GM13976 (cell line): ENCODE measurements at regions not wholly inside any gene's neighbourhood (a gene's known extent, or its start where the extent isn't known, plus 50 kb on each side); places are given as distances from the start of the nearest gene placed in this dataset.
"Not testable (repeated sequence)": the region's sequence is repeated elsewhere in the genome, so short reads cannot be mapped to it uniquely, and the experiment has no call there.

Experiments
- DNase-seq: peaks from one replicate; pipeline ENCODE4 v3.0.0; 2012; ENCODE audit warnings: low spot score
- in situ Hi-C: fragments of 300-500 bp; cut with MboI; formaldehyde crosslinking; loops from one replicate; pipeline ENCODE4 v1.12.0; 2022; ENCODE audit warnings: low sequenced_read_pairs, mixed read lengths, inconsistent platforms; ENCODE audit not compliant: unreplicated experiment
- TF ChIP-seq, protein P1 (sequence below): IDR thresholded peaks from 2 replicates; pipeline ENCODE4 v1.5.1; 2012; ENCODE audit warnings: borderline replicate concordance, mild to moderate bottlenecking; ENCODE audit not compliant: insufficient read depth; ENCODE audit errors: extremely low read depth, missing control alignments, control extremely low read depth

DNA sequence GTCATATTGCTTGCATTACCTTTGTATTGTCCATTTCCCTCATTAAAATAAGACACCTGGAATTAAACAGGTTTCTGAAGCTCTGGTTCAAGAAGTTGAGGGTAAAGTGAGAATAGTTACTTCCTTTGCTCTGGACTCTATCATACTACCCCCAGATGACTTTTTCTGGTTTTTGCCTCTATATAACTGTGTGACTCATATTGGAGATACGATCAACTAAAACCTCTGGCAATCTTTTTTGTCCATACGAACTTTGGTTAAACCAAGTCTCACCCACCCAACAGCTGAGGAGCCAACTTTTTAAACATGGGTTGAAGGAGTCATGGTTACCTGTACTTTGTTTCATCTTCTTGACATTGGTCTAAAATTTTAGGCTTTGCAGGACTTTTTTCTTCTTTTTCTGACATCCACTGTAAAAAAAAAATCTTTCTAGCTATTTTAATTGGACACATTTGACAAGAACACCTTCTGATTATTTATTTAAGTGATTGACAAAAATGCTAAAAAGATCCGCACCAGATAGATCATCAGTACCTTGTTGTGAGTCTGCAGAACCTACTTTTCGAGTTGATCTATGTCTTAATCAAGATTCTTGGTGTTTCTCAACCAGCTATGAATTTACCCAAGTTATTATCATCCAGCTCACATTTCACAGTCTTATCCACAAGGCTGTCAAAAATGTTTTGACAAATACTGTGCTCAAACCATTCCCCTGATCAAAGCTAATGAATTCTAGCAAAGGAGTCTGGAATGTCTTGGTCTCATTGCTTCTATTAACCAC lies 166.0 kb downstream of the IPO8 start:
- in situ Hi-C loops, result no loop called here
- TF ChIP-seq, protein P1, sequence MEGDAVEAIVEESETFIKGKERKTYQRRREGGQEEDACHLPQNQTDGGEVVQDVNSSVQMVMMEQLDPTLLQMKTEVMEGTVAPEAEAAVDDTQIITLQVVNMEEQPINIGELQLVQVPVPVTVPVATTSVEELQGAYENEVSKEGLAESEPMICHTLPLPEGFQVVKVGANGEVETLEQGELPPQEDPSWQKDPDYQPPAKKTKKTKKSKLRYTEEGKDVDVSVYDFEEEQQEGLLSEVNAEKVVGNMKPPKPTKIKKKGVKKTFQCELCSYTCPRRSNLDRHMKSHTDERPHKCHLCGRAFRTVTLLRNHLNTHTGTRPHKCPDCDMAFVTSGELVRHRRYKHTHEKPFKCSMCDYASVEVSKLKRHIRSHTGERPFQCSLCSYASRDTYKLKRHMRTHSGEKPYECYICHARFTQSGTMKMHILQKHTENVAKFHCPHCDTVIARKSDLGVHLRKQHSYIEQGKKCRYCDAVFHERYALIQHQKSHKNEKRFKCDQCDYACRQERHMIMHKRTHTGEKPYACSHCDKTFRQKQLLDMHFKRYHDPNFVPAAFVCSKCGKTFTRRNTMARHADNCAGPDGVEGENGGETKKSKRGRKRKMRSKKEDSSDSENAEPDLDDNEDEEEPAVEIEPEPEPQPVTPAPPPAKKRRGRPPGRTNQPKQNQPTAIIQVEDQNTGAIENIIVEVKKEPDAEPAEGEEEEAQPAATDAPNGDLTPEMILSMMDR, result no peak
- DNase-seq, result no peak

DNA sequence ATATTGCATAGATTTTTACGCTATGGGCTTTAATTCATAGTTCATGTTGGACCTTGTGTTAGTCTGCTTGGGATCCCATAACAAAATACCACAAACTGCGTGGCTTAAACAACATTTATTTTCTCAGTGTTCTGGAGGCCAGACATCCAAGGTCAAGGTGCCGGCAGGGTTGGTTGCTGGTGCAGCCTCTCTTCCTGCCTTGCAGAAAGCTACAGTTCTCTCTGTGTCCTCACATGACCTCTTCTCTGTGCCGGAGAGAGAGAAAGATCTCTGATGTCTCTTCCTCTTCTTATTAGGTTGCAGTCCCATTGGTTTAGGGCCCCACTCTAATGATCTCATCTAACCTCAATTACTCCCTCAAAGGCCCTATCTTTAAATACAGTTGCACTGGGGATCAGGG lies 170.5 kb downstream of the IPO8 start:
- in situ Hi-C loops, result no loop called here
- TF ChIP-seq, protein P1, result no peak
- no peak for DNase-seq

DNA sequence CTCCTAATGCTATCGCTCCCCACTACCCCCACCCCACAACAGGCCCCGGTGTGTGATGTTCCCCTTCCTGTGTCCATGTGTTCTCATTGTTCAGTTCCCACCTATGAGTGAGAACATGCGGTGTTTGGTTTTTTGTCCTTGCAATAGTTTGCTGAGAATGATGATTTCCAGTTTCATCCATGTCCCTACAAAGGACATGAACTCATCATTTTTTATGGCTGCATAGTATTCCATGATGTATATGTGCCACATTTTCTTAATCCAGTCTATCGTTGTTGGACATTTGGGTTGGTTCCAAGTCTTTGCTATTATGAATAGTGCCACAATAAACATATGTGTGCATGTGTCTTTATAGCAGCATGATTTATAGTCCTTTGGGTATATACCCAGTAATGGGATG lies 175.4 kb downstream of the IPO8 start:
- in situ Hi-C loops, DNase-seq: not testable (repeated sequence)

DNA sequence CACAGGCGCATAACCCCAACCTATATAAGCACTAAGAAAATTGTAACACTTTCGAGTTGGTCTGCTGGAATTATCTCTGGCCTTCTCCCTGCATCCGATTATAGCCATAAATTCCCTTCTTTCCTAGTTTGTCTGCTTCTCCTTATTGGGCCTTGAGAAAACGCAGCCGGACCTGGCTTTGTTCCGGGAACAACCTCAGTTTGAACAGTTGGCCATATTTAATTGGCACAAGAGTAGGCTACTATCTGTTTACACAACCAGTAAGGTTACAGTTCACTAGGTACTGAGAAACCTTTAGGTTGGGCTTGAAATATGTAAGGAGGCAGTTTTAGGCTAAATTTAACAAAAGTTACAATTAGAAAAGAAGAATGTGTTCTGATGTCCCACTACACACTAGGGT lies 176.1 kb downstream of the IPO8 start:
- in situ Hi-C loops, result no loop called here

DNA sequence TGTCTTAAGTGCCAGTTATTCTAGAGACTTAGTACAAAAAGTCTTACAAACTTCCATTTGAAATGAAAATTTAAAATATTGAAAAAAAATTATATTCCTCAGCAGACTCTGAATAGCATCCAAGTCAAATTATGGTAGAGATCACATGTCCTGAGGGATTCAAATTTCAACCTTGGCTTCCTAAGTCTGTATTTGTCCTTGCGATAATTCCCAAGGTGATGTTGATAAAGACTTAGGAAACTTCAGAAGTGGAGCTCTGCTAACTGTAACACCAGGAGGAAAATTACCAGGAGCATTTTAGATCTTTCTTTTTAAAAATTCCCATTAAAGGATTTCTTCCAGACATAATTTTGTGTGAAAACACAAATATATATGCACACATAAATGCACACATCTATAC lies 178.3 kb downstream of the IPO8 start:
- in situ Hi-C loops, result no loop called here
- no peak for DNase-seq

More for the DNA sequence above, 176.1 kb downstream of the IPO8 start:
- TF ChIP-seq, protein P1, result no peak
- DNase-seq, result no peak

DNA sequence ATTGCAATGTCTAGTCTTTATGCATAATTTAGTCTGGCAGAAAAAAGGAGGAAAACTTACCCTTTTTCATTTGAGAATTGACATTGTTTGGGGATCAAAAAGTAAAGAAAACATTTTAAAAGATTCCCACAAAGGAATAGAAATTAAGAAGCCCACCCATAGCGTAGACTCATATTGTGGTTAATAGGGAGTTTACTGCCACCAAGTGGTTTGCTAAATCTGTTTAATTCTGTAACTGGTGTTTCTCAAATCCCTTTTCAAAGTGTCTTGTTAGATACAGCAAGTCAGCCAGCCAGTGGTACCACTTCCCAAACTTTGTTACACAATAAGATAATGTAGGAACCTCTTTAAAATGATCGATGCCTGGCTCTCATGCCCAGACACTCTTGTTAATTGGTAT lies 180.3 kb downstream of the IPO8 start:
- in situ Hi-C loops, result no loop called here
- DNase-seq, result no peak
- TF ChIP-seq, protein P1, result no peak

More for the DNA sequence above, 178.3 kb downstream of the IPO8 start:
- TF ChIP-seq, protein P1, result no peak

DNA sequence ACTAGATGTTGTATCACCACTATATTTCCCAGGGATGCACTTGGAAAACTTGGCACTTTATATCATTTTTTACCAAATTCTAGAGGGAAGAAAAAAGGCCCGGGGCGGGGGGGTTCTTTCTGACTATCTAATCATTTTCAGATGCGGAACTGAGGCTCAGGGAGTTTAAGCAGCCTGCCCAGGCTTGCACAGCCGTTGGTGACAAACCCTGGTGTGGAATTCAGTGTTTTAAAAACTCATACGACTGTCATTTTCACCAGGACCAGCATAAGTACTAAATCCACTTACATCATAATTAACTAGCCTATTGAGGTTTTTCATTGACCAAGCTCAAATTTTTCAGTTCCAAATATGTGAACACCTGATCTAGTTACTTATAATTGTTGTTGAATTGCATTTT lies 181.0 kb downstream of the IPO8 start:
- in situ Hi-C loops, result no loop called here
- DNase-seq, result no peak
- TF ChIP-seq, protein P1, result no peak
